Left ventricle myocardium inferior (tissue), 1 donor: ENCODE measurements at regions not wholly inside any gene's neighbourhood (a gene's known extent, or its start where the extent isn't known, plus 50 kb on each side); places are given as distances from the start of the nearest gene placed in this dataset.

Experiments
- DNase-seq: peaks from one replicate; pipeline ENCODE4 v3.0.0-alpha.2; 2020
- H3K27ac ChIP-seq: fragments of 200-600 bp; replicated peaks from 2 replicates; pipeline ENCODE4 v1.8.0; 2021
- H3K27me3 ChIP-seq: fragments of 200-600 bp; 2 replicates; pipeline ENCODE4 v1.8.0; 2021; ENCODE audit warnings: low read depth
- H3K36me3 ChIP-seq: fragments of 200-600 bp; 2 replicates; pipeline ENCODE4 v1.8.0; 2021
- H3K4me1 ChIP-seq: fragments of 200-600 bp; 2 replicates; pipeline ENCODE4 v1.8.0; 2021
- H3K4me3 ChIP-seq: fragments of 200-600 bp; 2 replicates; pipeline ENCODE4 v1.8.0; 2021; ENCODE audit warnings: mild to moderate bottlenecking, moderate library complexity
- H3K9me3 ChIP-seq: fragments of 200-600 bp; replicated peaks from 2 replicates; pipeline ENCODE4 v1.8.0; 2021
- CTCF ChIP-seq: fragments of 200-600 bp; IDR thresholded peaks from 2 replicates; pipeline ENCODE4 v1.8.0; 2021; ENCODE audit warnings: antibody characterized with exemption, mild to moderate bottlenecking, borderline replicate concordance
- intact Hi-C: fragments of 100-400 bp; cut with micrococcal nuclease; formaldehyde crosslinking; loops from one replicate; pipeline ENCODE4 v1.11.0; 2022
- donor health status: DM: no; HTN: yes; CAD: no; lungs with severe emphysema.

GRCh38 chr7:28231176-28231575, 50.6 kb upstream of the JAZF1 start:
- Histone ChIP-seq H3K27me3 (no peaks in the 10 kb centered on the region), H3K9me3 (no peaks in the 10 kb centered on the region), H3K36me3 (no peaks in the 10 kb centered on the region), H3K4me1 (no peaks in the 10 kb centered on the region), H3K4me3 (no peak overlapping the region), H3K27ac (no peak overlapping the region)
- DNase-seq, result no peak
- intact Hi-C loops, result no loop called here
- TF ChIP-seq CTCF, result no peak

GRCh38 chr7:28236560-28236959, 56.0 kb upstream of the JAZF1 start:
- TF ChIP-seq CTCF, result no peak
- Histone ChIP-seq H3K4me1 (no peaks in the 10 kb centered on the region), H3K27me3 (no peaks in the 10 kb centered on the region), H3K4me3 (no peak overlapping the region), H3K36me3 (no peaks in the 10 kb centered on the region), H3K9me3 (peaks cover 5% of the 10 kb centered on the region), H3K27ac (peak overlapping the region; percentile 7)
- DNase-seq, result no peak
- intact Hi-C loops, result no loop called here

- no peak overlapping the region for H3K4me3 ChIP-seq
- no peaks in the 10 kb centered on the region for H3K27me3 ChIP-seq
- no peaks in the 10 kb centered on the region for H3K4me1 ChIP-seq
- H3K9me3 ChIP-seq, result peaks cover 5% of the 10 kb centered on the region
- no peak for DNase-seq
- intact Hi-C loops, result no loop called here
- no peak overlapping the region for H3K27ac ChIP-seq
- H3K36me3 ChIP-seq, result no peaks in the 10 kb centered on the region
- no peak for TF ChIP-seq CTCF
Observed at GRCh38 chr7:28237363-28237762, 56.8 kb upstream of the JAZF1 start.

- DNase-seq, result no peak
- Histone ChIP-seq H3K27me3 (no peaks in the 10 kb centered on the region), H3K27ac (no peak overlapping the region), H3K4me3 (no peak overlapping the region), H3K36me3 (no peaks in the 10 kb centered on the region), H3K4me1 (no peaks in the 10 kb centered on the region), H3K9me3 (peaks cover 5% of the 10 kb centered on the region)
- TF ChIP-seq CTCF, result no peak
- intact Hi-C loops, result no loop called here
Observed at GRCh38 chr7:28239823-28240204, 59.2 kb upstream of the JAZF1 start.

- H3K36me3 ChIP-seq, result no peaks in the 10 kb centered on the region
- TF ChIP-seq CTCF, result no peak
- peaks cover 5% of the 10 kb centered on the region for H3K9me3 ChIP-seq
- no peak for DNase-seq
- no peaks in the 10 kb centered on the region for H3K27me3 ChIP-seq
- H3K27ac ChIP-seq, result no peak overlapping the region
- H3K4me1 ChIP-seq, result no peaks in the 10 kb centered on the region
- intact Hi-C loops, result no loop called here
- H3K4me3 ChIP-seq, result no peak overlapping the region
Observed at GRCh38 chr7:28240481-28240880, 59.9 kb upstream of the JAZF1 start.

GRCh38 chr7:28243861-28244260, 63.3 kb upstream of the JAZF1 start:
- Histone ChIP-seq H3K27me3 (no peaks in the 10 kb centered on the region), H3K36me3 (no peaks in the 10 kb centered on the region), H3K4me1 (no peaks in the 10 kb centered on the region), H3K9me3 (peaks cover 5% of the 10 kb centered on the region), H3K27ac (no peak overlapping the region), H3K4me3 (no peak overlapping the region)
- intact Hi-C loops, result no loop called here
- TF ChIP-seq CTCF, result no peak
- DNase-seq, result no peak
